ENCODE measurements at regions not wholly inside any gene's neighbourhood (a gene's known extent, or its start where the extent isn't known, plus 50 kb on each side); places are given as distances from the start of the nearest gene placed in this dataset.

GRCh38 chr2:195164930-195165329 is 492.1 kb upstream of the SLC39A10 start:
- CTCF ChIA-PET, result interaction anchor here (0.8 kb wide), 1 partner anchor 495 kb away, joined by 3 read pairs; no protein-coding TSS in a partner anchor
- intact Hi-C loops (cut with micrococcal nuclease; ENCODE audit: unreplicated experiment), result no loop called here
- ATAC-seq, result no peak
- no peak for DNase-seq (ENCODE audit: low read depth, low spot score)
- no peaks in the 10 kb centered on the region for H3K79me2 ChIP-seq (ENCODE audit: control insufficient read depth, insufficient read depth, low read length)
- SMC1A ChIA-PET (ENCODE audit: uncharacterized antibody, unreplicated experiment), result no interaction called here
- TF ChIP-seq ZBTB33 (IDR thresholded peaks at IDR 0.05) (no peak), HSF1 (IDR thresholded peaks at IDR 0.05; ENCODE audit: low read depth, low read length) (no peak), USF2 (IDR thresholded peaks at IDR 0.05; ENCODE audit: borderline replicate concordance, low read depth, low read length) (no peak), CREB1 (IDR thresholded peaks at IDR 0.05; ENCODE audit: low read depth) (no peak)
- H2AFZ ChIP-seq (ENCODE audit: control insufficient read depth, low read depth, low read length), result no peak overlapping the region
- no peaks in the 10 kb centered on the region for H4K20me1 ChIP-seq (ENCODE audit: control insufficient read depth, insufficient read depth)
- no TSS peak for BruUV-seq (replicated peaks)
- H3K36me3 ChIP-seq (ENCODE audit: control insufficient read depth in 2 of 2, insufficient read depth in 2 of 2, low read length in 1 of 2), result no peaks in the 10 kb centered on the region
- no peaks in the 10 kb centered on the region for H3K27me3 ChIP-seq (replicated peaks in 1 of 2; ENCODE audit: control insufficient read depth in 2 of 2, insufficient read depth in 2 of 2, low read length in 1 of 2)
- no peak overlapping the region for H3K4me2 ChIP-seq (ENCODE audit: control insufficient read depth, insufficient read depth)
- H3K27ac ChIP-seq (ENCODE audit: control insufficient read depth, insufficient read depth), result no peak overlapping the region
- in situ Hi-C loops (cut with MboI), result no loop called here
- no peak for FAIRE-seq
- H3K4me3 ChIP-seq, result no peak overlapping the region
- POLR2A ChIA-PET, result no interaction called here
- WGBS (ENCODE audit: insufficient coverage, insufficient replicate concordance, low lambda C conversion rate, missing lambda C conversion rate), result 11% methylated on average over 2 of the region's 2 CpGs
- RAD21 ChIA-PET (ENCODE audit: unreplicated experiment), result no interaction called here
- no peak overlapping the region for H3K9ac ChIP-seq (ENCODE audit: control insufficient read depth, insufficient read depth, low read length)
- no peaks in the 10 kb centered on the region for H3K4me1 ChIP-seq (ENCODE audit: control insufficient read depth, insufficient read depth, low read length)
- H3K9me3 ChIP-seq (replicated peaks; ENCODE audit: control insufficient read depth, insufficient read depth, low read length), result no peaks in the 10 kb centered on the region

All from GM12878 (cell line).